Thoracic aorta (tissue), 2 donors: ENCODE measurements at regions not wholly inside any gene's neighbourhood (a gene's known extent, or its start where the extent isn't known, plus 50 kb on each side); places are given as distances from the start of the nearest gene placed in this dataset.
A peak's percentile ranks its signal among the peaks of the same experiment; 100 is the strongest.

Source experiments
- ATAC-seq: fragments of 150-250 bp; one replicate; pipeline ENCODE4 v1.8.0; 2017; ENCODE audit warnings: low read depth; ENCODE audit not compliant: insufficient number of reproducible peaks, low FRiP score
- DNase-seq: peaks from one replicate; pipeline ENCODE4 v3.0.0-alpha.2; 2020; ENCODE audit warnings: low spot score
- H3K27ac ChIP-seq, 2 donors: fragments of 200-600 bp; sonication (generic); 1 replicate in 1 of 2; 2 replicates in 1 of 2; pipeline ENCODE4 v1.5.1; 2016; ENCODE audit warnings: mild to moderate bottlenecking in 2 of 2, moderate library complexity in 2 of 2
- H3K27me3 ChIP-seq: fragments of 200-600 bp; sonication (generic); replicated peaks from 2 replicates; pipeline ENCODE4 v1.6.0; 2016; ENCODE audit warnings: mild to moderate bottlenecking; ENCODE audit not compliant: insufficient read depth
- H3K36me3 ChIP-seq: fragments of 200-600 bp; sonication (generic); one replicate; pipeline ENCODE4 v1.5.1; 2016
- H3K4me1 ChIP-seq, 2 donors: fragments of 200-600 bp; sonication (generic); 1 replicate in 1 of 2; 2 replicates in 1 of 2; pipeline versions ENCODE4 v1.5.1 to v1.6.0; 2016; ENCODE audit warnings: low read depth in 2 of 2, mild to moderate bottlenecking in 1 of 2; ENCODE audit not compliant: control insufficient read depth in 1 of 2
- H3K4me3 ChIP-seq: fragments of 200-600 bp; sonication (generic); 2 replicates; pipeline ENCODE4 v1.5.1; 2016; ENCODE audit warnings: mild to moderate bottlenecking
- H3K9me3 ChIP-seq: fragments of 200-600 bp; sonication (generic); 2 replicates; pipeline ENCODE4 v1.5.1; 2016
- CTCF ChIP-seq: fragments of 200-600 bp; sonication (generic); IDR thresholded peaks from one replicate; pipeline ENCODE4 v1.5.1; 2019; ENCODE audit warnings: antibody characterized with exemption

DNA sequence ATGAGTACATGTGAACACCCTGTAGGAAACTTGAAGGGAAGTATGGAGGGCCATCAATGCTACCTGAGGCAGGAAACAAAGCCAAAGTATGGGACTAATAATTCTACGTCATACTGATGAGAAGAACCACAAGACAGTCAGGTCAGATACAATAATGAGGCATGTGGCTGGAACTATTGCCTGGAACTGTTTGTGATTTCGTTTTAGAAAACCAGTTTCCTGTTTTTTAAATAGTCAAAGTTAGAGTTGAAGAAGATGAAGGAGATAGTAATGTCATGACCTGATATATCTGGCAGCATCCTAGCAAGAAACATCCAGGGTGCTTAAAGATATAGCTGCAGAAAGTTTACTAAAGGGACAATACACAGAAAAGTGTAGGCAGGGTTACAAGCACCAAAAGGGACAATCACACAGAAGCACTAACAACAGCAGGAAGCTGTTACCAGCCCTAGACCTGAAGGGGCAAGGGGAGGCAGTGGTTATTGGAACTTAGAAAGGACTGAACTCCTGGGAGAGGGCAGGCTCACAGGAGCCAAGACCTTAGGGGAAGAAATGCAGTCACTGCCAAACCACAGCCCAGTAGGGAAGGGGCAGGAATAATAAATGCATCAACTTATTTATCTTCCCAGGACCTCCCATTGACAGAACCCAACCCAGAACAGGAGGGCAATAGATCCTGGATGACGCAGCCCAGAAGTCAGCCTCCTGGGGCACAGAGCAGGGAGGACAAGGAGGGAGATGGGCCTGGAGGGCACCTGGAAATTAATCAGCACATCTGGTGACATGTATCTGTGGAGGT is 302.1 kb upstream of the STT3B start:
- no peaks in the 10 kb centered on the region for H3K4me1 ChIP-seq
- H3K4me3 ChIP-seq, result no peak overlapping the region
- no peaks in the 10 kb centered on the region for H3K36me3 ChIP-seq
- no peaks in the 10 kb centered on the region for H3K27me3 ChIP-seq
- DNase-seq (no peak), ATAC-seq (no peak)
- H3K9me3 ChIP-seq, result no peaks in the 10 kb centered on the region
- no peak overlapping the region for H3K27ac ChIP-seq
- TF ChIP-seq CTCF, result no peak

- Histone ChIP-seq H3K4me1 (no peaks in the 10 kb centered on the region), H3K9me3 (no peaks in the 10 kb centered on the region), H3K4me3 (no peak overlapping the region), H3K27me3 (no peaks in the 10 kb centered on the region), H3K27ac (peak overlapping the region in 1 of 2 donors; percentile 11), H3K36me3 (no peaks in the 10 kb centered on the region)
- no peak for TF ChIP-seq CTCF
- DNase-seq (no peak), ATAC-seq (no peak)
These were observed 300.4 kb upstream of the STT3B start for GRCh38 chr3:31232055-31233025.

GRCh38 chr3:31234145-31234544 is 298.6 kb upstream of the STT3B start:
- H3K4me3 ChIP-seq, result no peak overlapping the region

DNA sequence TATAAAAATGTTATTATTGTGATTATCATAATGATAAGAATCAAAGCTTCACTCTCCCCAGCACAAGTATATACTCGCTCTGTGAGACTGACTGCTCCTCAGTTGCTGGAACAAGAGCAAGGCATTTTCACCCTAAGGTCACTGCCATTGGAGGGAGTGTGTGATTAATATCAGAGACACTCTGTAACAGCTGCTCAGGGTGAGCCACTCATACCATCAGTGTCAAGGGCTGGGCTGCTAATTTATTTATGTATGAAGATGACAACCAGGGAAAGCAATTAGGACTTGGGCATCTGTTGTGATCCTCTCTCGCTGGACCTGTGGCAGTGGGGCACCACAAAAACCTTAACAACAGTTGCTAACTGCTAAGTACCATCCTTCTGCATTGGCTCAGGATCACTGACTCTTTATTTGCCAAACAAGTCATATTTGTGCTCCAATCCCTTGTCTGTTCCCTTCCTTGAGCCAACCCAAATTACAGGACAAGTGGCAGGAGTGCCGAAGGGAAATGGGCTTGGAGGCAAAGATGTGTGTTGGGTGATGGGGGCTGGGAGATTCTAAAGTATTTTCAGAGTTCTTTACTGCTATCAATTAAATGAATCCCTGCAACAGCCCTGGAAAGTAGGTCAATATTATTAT is 297.5 kb upstream of the STT3B start:
- no peak overlapping the region for H3K27ac ChIP-seq
- DNase-seq, result no peak
- no peak for TF ChIP-seq CTCF
- ATAC-seq, result no peak
- no peaks in the 10 kb centered on the region for H3K36me3 ChIP-seq
- H3K27me3 ChIP-seq, result no peaks in the 10 kb centered on the region
- no peaks in the 10 kb centered on the region for H3K9me3 ChIP-seq
- peaks cover 0 to 5% of the 10 kb centered on the region in 2 donors for H3K4me1 ChIP-seq
- no peak overlapping the region for H3K4me3 ChIP-seq

More at GRCh38 chr3:31234145-31234544, 298.6 kb upstream of the STT3B start:
- Histone ChIP-seq H3K4me1 (peaks cover 0 to 5% of the 10 kb centered on the region in 2 donors), H3K27ac (no peak overlapping the region), H3K27me3 (no peaks in the 10 kb centered on the region), H3K9me3 (no peaks in the 10 kb centered on the region), H3K36me3 (no peaks in the 10 kb centered on the region)
- TF ChIP-seq CTCF, result no peak
- DNase-seq (no peak), ATAC-seq (peak; percentile 53)

DNA sequence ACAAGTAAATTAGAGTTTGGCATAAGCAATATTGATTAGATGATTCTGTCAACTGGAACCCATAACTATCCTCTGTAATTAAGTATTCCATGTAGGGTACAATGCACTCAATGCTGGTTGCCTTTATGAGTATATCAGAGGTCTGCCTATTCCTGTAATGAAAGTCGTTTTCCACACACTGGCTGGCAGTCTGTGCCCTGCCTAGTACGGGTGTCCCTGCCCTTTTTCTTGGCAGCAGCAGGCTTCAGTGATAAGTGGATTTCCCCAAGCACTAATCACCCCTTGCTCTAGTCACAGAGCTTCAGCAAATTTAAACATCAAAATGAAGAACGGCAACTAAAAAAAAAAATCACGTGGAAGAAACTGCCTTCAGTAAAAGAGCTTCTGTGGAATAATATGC is 294.8 kb upstream of the STT3B start:
- TF ChIP-seq CTCF, result no peak
- Histone ChIP-seq H3K36me3 (no peaks in the 10 kb centered on the region), H3K4me3 (no peak overlapping the region), H3K9me3 (no peaks in the 10 kb centered on the region), H3K4me1 (peaks cover 3 to 5% of the 10 kb centered on the region in 2 donors), H3K27ac (no peak overlapping the region), H3K27me3 (no peaks in the 10 kb centered on the region)
- ATAC-seq (no peak), DNase-seq (no peak)
